ENCODE measurements at regions not wholly inside any gene's neighbourhood (a gene's known extent, or its start where the extent isn't known, plus 50 kb on each side); places are given as distances from the start of the nearest gene placed in this dataset.

GRCh38 chr4:175871774-175872405, 59.8 kb upstream of the GPM6A start:
- DNase-seq: no peak

- DNase-seq: no peak
These were observed 61.6 kb upstream of the GPM6A start for GRCh38 chr4:175873707-175874106.

- no peak for DNase-seq
These were observed 62.2 kb upstream of the GPM6A start for GRCh38 chr4:175874306-175874705.

GRCh38 chr4:175875993-175876771, 64.1 kb upstream of the GPM6A start:
- no peak for DNase-seq

GRCh38 chr4:175882891-175883290, 70.8 kb upstream of the GPM6A start:
- no peak for DNase-seq

- DNase-seq: no peak
These were observed 72.0 kb upstream of the GPM6A start for GRCh38 chr4:175884048-175884447.

GRCh38 chr4:175891231-175891630, 79.2 kb upstream of the GPM6A start:
- DNase-seq: no peak

- no peak for DNase-seq
These were observed 79.8 kb upstream of the GPM6A start for GRCh38 chr4:175891851-175892250.

GRCh38 chr4:175905925-175906324, 93.9 kb upstream of the GPM6A start:
- DNase-seq: no peak

- DNase-seq: no peak
These were observed 94.3 kb upstream of the GPM6A start for GRCh38 chr4:175906384-175906783.

GRCh38 chr4:175910700-175911099, 98.6 kb upstream of the GPM6A start:
- DNase-seq: no peak

- no peak for DNase-seq
These were observed 104.7 kb upstream of the GPM6A start for GRCh38 chr4:175916626-175917351.

GRCh38 chr4:175927121-175927520, 115.1 kb upstream of the GPM6A start:
- DNase-seq: no peak

- no peak for DNase-seq
These were observed 117.4 kb upstream of the GPM6A start for GRCh38 chr4:175929441-175929840.

GRCh38 chr4:175929932-175930331, 117.9 kb upstream of the GPM6A start:
- no peak for DNase-seq

GRCh38 chr4:175930471-175930870, 118.4 kb upstream of the GPM6A start:
- no peak for DNase-seq

- no peak for DNase-seq
These were observed 120.1 kb upstream of the GPM6A start for GRCh38 chr4:175932116-175932515.

GRCh38 chr4:175934506-175934905, 122.4 kb upstream of the GPM6A start:
- DNase-seq: no peak

GRCh38 chr4:175935016-175935661, 123.1 kb upstream of the GPM6A start:
- no peak for DNase-seq

GRCh38 chr4:175944126-175944910, 121.3 kb upstream of the WDR17 start:
- no peak for DNase-seq

- DNase-seq: no peak
These were observed 119.0 kb upstream of the WDR17 start for GRCh38 chr4:175946472-175947116.

- no peak for DNase-seq
These were observed 118.4 kb upstream of the WDR17 start for GRCh38 chr4:175947117-175947722.
